GM18870 (cell line): ENCODE measurements at regions not wholly inside any gene's neighbourhood (a gene's known extent, or its start where the extent isn't known, plus 50 kb on each side); places are given as distances from the start of the nearest gene placed in this dataset.
"Not testable (repeated sequence)": the region's sequence is repeated elsewhere in the genome, so short reads cannot be mapped to it uniquely, and the experiment has no call there.

Experiments used
- ATAC-seq: cut with Tn5 transposase; IDR thresholded peaks from one replicate; pipeline ENCODE4 v1.9.1; 2021; ENCODE audit warnings: moderate library complexity; ENCODE audit not compliant: unreplicated experiment

- ATAC-seq: no peak
These were observed 265.6 kb upstream of the TCERG1L start for GRCh38 chr10:131577178-131577555.

GRCh38 chr10:131577786-131578471 lies 266.4 kb upstream of the TCERG1L start:
- ATAC-seq: no peak

DNA sequence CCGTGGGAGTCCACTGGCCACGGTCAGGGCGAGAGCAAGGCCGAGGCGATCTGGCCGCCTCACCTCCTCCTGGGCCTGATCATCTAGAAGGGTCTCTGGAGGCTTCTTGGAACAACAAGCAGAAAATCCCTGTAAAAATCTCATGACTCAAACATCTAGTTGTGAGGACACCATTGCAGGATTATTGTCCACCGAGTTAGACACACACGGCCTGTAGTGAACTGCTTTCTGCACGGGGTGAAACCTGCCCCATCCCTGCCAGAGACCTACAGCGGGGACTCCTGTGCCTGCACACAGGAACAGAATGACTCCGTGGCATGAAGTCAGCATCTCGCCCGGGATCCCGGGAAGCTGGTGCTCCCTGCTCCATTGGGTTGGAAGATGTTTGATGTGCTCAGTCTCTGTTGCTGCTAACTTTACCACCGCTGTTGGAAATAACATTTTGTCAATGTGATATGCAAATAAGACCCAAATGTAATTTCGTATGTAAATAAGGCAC lies 267.0 kb upstream of the TCERG1L start:
- ATAC-seq: no peak

GRCh38 chr10:131579251-131580071 lies 267.9 kb upstream of the TCERG1L start:
- ATAC-seq: no peak

DNA sequence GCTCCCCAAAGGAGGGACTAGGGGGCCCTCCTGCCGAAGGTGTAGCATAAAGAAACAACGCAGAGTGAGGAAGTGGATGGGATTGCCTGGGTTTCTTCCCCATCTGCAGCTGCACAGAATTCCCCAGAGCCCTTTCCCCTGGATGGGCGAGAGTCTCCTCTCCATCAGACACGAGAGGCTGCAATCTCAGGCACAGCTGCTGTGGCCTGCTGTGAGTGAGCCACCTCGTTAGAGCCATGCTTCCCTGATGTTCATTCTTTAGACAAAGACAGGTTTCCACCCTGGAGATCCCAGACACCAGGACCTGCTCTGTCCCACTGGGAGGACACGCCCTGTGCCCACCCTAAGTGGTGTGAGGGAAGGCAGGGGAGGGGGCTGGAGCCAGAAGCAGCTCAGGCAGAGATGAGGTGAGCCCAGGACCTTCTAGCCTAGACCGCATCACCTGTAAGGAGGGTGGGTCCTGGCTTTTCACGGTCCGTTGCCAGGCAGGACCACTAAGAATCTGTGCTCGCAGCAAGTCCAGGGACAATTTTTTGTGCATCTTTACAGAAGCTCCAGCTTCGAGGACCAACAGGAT lies 268.6 kb upstream of the TCERG1L start:
- no peak for ATAC-seq

GRCh38 chr10:131580674-131581073 lies 269.2 kb upstream of the TCERG1L start:
- ATAC-seq: no peak

DNA sequence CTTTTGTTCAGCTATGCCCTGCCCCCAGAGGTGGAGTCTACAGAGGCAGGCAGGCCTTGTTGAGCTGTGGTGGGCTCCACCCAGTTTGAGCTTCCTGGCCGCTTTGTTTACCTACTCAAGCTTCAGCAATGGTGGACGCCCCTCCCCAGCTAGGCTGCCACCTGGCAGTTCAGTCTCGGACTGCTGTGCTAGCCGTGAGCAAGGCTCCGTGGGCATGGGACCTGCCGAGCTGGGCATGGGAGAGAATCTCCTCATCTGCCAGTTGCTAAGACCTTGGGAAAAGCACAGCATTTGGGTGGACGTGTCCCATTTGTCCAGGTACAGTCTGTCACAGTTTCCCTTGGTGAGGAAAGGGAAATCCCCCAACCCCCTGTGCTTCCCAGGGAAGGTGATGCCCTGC lies 270.0 kb upstream of the TCERG1L start:
- not testable (repeated sequence) for ATAC-seq

DNA sequence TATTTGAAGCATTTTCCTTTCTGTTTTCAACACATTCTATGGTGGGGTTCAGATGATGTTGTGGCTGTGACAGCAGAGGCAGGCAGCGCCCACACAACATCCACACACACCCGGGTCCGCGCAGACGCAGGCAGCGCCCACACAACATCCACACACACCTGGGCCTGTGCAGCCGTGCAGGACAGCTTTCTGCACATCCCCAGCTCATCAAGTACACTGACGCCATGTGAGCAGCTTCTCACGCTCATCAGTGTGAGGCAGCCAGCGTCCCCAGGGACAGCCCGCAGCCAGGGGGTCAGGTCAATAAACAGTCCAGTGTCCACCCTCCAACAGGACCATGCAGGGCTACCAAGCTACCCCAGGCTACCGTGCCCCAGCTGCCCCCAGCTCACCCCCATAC lies 272.8 kb upstream of the TCERG1L start:
- no peak for ATAC-seq

- ATAC-seq: no peak
These were observed 274.2 kb upstream of the TCERG1L start for GRCh38 chr10:131585761-131586160.

- no peak for ATAC-seq
These were observed 275.4 kb upstream of the TCERG1L start for GRCh38 chr10:131586958-131587357.

GRCh38 chr10:131587976-131588680 lies 276.6 kb upstream of the TCERG1L start:
- no peak for ATAC-seq

GRCh38 chr10:131588704-131589220 lies 277.2 kb upstream of the TCERG1L start:
- no peak for ATAC-seq

DNA sequence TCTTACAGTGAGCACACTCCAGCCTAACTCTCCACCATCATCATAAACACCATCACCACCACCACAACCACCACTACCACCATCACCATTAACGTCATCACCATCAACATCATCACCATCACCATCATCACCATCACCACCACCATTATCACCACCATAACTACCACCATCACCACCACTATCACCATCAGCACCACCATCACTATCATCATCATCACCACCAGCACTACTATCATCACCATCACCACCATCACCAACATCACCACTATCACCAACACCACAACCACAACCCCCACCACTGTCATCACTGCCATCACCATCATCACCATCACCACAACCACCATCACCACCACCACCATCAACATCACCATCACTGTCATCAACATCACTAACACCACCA lies 279.0 kb upstream of the TCERG1L start:
- ATAC-seq: no peak

DNA sequence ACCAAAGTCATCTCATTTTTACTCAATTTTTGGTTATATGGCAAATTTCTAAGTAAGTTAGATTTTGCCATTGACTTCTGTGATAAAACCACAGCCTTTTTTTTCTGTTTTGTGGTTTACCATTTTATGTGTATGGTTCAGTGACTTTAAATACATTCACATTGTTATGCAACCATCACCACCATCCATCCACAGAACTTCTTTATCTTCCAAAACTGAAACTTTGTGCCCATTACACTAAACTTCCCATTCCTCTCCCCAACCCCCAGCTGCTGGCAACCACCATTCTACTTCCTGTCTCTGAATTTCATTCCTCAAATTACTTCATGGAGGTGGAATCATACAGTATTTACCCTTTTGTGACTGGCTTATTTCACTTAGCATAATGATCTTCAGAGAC lies 280.4 kb upstream of the TCERG1L start:
- no peak for ATAC-seq

- ATAC-seq: no peak
These were observed 291.6 kb upstream of the PPP2R2D start for GRCh38 chr10:131609176-131609575.

- ATAC-seq: no peak
These were observed 285.7 kb upstream of the PPP2R2D start for GRCh38 chr10:131615150-131615549.

DNA sequence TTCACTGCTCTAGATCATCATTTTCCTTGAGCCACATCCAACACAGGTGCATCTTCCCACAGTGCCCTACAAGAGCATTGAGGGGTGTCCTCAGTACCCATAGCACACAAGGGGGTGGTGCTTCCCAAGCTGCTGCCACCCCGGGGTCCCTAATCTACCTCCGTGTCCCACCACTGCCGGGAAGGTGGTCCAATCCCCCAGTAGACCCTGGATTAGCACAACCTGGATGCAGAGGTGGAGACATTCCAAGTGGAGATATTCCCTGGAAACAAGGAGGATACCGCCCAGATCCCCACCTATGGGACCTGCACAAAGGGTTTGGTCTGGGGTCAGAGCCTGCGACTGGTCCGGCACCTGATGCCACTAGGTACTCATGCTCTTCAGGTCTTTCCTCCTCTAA lies 284.8 kb upstream of the PPP2R2D start:
- no peak for ATAC-seq

GRCh38 chr10:131617113-131617858 lies 283.5 kb upstream of the PPP2R2D start:
- no peak for ATAC-seq

GRCh38 chr10:131618587-131619267 lies 282.1 kb upstream of the PPP2R2D start:
- no peak for ATAC-seq

DNA sequence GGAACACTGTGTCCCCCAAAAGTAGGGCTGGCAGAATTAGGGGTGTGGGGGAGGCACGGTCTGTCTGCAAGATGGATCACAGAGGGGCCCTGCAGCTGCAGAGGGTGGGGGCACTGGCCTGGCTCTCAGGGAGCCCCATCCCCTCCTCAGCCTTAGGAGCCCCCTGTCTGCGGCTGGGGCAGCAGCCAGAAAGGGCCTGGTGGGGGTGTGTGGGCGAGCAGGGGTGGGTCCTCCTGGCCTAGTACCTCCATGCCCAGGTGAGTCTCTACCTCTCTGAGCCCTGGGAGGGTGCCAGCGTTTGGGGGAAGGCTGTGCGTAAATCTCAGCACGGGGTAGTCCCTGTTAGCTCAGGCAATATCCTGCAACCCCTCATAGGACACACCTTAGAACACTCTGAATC lies 280.5 kb upstream of the PPP2R2D start:
- no peak for ATAC-seq
